Activated T-cell treated with anti-CD3 and anti-CD28 coated beads for 48 hours (primary cell): ENCODE measurements at regions not wholly inside any gene's neighbourhood (a gene's known extent, or its start where the extent isn't known, plus 50 kb on each side); places are given as distances from the start of the nearest gene placed in this dataset.

Experiments used
- DNase-seq: peaks from one replicate; pipeline ENCODE4 v3.0.0-alpha.2; 2020; ENCODE audit warnings: low read depth

DNA sequence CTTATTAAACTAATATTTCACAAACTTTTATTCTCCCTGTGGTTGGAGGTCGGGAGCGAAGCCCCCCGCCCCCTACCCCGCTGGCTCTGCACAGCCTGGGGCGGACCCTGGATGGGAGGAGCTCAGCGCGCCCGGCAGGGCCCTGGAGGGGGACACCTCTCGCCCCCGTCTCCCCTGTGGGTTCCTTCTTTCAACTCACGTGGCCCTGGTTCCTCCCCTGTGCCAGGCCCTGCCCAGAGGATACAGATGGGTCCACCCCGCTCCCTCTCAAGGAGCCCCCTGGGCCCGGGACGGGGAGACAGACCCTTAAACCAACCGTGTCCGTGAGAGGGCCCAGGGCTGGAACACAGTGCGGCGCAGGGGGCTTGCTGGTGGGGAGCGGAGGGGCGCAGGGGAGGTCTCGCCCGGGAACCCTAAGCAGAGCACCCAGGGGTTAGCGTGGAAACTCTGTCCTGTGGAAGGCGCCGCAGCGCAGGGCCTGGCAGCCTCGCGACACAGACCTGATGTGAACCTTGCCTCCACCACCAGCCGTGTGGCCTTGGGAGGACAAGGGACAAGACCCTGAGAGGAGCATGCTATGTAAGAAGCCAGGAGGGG lies 103.7 kb upstream of the MVB12B start:
- no peak for DNase-seq

DNA sequence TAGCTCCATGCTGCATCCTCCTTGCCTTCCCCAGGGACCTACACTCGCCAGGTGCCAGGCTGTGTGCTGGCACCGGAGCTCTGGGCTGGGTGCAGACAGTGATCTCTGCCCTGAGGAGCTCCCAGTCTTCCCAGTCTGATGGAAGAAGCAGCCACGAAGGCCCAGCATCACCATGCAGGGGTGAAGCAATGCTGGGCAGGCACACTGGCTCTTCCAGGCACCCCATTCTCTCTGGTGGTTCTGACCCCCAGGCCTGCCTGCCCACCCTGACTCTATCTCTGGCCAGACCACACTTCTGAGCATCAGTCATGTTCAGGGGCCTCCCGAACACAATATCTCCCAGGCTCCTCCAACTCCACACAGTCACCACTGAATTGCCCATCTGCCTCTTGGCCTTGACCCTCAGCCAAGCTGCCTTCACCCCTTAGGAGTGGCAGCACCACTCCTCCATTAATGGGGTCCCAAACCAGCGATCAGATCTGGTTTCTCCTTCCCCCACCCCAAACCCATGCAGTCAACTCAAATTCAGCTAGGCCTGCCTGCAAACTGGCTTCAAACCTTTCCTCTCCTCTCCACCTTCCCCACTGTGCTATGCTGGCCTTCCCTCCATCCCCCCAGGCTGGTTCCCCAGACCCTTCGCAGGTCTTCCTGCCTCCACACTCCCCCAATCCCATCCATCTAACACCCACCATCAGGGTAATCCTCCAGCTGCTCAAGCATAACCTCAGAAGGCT lies 102.7 kb upstream of the MVB12B start:
- DNase-seq, result no peak

DNA sequence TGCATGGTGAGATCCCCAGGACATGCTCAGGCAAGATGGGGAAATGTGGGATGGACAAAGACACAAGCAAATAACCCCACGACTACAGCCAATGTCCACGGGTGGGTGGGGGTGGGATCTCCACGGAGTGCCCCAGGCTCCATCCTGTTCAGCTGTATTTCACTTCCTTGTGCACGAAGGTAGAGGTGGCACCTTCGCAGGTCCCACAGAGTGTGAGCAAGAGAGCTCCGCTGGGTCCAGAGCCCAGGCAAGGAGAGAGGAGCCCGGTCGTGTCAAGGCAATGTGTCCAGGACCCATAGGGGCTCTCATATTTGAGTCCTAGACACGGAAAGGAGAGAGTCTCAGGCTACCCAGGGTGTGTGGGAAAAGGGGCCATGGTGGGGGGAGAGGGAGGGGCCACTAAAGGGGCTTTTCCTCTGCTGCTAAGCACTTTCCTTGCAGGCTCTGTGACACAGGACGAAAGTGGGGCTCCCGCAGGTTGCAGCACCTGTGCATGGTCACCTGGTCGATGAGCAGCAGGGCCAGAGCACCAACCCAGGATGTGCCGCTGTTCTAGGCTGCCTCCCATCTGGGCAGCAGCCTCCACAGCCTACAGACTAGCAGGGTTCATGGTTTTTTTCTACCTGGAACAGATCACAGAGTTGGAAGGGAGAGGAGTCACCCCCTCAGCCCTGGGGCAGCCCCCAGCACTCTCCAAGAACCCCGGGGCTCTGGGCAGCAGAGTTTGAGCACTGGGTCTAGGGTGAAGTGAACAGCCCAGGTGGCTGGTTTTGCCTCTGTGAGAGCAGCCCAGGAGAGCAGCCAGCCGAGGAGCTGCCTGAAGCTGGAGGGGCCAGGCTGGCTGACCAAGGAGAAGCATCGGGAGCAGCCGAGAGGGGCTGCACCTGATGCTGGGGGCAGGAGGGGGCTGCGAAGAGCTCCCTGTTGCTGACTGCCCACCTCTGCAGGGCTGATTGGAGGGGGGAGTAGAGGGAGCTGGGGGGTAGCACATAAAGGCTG lies 100.7 kb upstream of the MVB12B start:
- DNase-seq, result no peak

DNA sequence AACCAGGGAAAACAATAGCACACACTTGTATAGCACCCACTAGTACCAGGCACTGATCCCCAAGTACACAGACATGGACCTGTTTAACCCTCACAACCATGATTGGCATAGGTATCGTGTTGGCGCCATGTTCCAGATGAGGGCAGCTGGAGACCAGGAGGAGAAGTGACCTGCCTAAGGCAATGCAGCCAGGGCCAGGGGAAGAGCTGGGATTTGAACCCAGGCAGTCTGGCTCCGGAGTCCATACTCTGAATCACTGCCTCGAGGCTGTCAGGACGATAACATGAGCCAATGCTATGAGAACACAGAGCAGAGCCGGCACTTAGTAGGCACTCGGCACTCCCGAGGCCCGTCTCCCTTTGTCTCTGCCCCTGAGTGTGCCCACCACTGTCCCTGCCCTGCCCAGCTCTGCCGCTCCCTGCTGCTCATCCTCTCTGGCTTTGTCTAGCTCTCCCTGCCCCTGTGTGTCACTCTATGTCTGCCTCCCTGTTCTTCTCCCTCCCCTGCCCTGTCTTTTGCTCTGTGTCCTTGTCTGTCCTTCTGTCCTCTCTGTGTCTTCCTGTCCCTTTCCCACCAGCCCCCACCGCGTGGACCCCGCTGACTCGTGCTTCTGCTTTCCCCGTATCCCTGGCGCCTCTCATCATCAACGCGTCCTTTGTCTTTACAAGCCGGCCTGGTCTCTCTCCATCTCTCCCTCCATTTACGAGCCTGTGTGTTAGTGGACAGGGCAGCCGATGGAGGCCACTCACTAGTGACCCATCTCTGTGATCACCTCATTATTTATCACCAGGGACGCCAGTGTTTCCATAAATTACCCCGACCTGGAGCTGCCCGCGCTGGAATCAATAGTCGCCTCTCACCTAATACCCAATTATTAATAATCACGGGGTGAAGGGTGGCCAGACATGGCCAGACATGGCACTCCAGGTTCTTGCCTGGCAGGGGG lies 99.4 kb upstream of the MVB12B start:
- no peak for DNase-seq

DNA sequence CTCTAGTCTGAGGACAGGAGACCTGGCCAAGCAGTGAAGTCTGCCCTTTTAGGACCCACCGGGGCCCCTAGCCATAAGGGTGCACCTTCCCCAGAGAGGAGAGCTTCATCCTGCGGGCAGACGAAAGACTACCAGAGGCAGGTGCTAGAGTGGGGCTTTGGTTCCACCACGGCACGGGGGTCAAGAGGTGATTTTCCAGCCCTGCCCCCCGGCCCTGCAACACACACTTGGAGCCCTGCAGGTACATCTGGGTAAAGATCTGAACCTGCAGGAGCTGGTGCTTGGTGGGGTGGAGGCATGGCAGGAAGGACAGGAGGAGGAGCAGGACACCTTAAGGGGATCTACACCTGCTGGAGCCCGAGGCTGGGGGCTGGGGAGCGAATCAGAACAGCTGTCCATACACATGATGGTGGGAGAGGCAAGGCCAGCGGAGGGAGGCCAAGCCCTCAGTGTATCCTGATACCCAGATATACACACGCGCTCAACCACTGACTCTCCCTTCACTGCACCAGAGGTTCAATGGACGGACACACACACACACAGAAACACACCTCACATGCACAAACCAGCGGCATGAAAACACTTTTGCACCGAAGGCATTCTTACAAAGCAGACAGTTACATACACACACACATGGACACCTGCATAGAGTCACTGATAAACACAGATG lies 98.4 kb upstream of the MVB12B start:
- no peak for DNase-seq

DNA sequence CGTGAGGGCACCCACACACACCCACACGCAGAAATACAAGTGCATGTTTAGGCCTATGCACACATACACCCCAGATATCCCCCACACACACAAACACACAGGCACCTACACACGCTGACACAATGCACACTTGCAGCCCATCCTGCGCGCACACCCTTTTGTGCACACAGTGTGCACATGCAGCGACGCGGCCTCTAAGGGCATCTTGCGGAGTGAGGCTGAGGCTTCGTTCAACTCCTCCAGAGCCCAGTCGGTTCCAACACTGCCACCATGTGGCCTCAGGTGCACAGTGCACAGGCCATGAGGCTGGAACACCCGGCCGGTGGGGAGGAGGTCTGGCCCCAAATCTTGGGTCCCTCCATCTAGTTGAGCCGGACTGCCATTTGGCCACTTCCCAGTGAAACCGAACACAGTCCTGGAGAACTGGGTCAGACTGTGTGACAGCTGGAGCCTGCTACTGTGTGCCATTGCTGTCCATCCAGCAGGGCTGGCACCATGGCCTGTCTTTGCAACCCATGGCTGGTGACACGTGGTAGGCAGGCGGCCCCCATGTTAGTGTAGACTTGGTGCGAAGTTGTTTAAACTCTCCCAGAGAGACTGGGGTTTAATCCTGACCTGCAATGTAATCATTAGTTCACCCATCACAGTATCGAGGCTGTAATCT lies 97.7 kb upstream of the MVB12B start:
- DNase-seq, result peak; percentile 60

DNA sequence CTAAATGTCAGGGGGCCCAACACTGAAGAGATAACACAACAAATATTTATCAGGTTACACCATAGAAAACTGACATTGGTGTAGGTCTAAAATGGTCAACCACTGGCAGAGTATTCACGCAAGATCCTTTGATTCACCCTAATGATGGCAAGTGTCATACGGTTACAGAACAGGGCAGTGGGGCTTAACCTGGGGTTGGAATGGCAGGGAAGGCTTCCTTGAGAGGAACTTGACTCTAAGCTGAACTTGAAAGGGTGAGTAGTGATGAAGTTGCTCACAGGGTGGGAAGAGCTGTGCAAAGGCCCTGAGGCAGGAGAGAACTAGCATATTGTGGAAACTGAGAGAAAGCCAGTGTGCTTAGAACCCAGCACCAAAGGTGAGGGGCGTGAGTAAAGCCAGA lies 97.1 kb upstream of the MVB12B start:
- no peak for DNase-seq

DNA sequence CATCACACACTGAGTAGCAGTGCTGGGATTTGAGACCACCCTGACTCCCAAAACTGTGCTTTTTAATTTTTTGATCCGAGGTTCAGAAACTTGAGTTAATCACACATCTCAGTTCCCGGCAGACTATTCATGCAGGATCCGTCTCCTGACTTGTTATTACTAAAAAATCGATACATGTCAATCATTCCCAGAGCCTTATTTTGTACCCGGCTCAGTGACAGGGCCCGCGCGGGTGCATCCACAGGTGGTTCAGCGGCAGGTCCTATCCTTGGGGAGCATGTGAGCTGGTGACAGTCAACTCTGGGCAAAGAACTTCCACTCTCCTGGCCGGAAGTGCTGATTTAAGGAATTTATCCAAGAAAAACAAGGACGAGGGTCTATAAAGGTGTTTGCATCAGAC lies 95.9 kb upstream of the MVB12B start:
- no peak for DNase-seq

DNA sequence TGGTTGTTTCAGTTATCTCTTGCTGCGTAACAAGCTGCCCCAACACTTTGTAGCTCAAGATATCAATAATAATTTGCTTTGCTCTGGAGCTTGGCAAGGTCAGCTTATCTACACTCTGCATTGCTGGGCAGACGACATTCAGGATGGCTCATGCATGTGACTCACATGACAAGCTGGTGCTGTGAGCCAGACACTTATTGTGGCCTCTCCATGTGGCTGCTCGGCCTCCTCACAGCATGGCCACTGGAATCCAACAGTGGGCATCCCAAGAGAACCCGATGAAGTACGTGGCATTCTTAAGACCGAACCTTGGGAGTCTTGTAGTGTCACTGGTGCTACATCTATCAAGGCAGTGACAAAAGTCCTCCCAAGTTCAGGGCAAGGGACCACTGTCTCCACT lies 94.2 kb upstream of the MVB12B start:
- DNase-seq, result no peak

DNA sequence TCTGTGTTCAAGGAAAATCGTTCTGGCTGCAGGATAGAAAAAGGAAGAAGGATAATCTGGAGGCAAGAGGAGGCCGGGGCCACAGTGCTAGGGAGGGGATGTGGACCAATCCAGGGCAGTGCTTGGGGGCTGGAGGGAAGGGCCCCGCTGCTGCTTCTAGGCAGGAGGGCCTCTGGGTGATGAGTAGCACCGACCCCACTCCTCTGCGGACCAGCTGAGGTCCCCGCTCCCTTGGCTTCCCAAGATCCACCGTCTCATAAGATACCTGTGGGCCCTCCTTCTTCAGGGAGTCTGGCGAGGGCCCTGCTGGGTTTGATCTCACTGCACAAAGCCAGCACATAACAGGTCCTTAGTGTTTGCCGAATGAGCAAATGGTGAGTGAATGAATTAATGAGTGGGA lies 93.5 kb upstream of the MVB12B start:
- no peak for DNase-seq

DNA sequence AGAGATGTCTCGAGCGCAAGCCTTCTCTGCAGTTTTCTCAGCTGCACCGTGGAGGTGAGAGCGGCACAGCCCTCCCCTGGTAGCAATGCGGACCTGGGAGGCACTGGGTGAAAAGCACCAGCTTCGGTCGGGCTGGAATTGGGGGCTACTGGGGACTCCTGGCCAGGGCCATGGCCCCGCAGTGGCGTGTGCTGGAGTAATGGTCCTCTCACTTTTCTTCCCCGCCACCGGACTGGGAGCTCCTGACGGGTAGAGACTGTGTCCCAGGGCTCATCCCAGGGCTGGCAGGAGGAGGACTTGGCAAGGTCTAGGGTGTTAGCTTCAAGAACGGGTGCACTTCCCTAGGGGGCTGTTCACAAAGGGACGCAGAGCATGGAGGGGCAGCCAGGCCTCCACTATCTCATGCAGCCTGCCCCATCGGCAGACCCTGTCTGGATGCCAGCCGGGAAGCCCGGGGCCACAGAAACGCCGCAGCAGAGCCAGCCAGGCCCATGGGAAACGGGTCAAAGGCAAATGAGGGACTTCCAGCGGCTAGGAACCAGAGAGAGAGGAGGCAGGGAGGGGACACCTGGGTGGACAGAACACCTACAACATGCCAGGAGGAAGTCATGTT lies 92.6 kb upstream of the MVB12B start:
- DNase-seq, result no peak

DNA sequence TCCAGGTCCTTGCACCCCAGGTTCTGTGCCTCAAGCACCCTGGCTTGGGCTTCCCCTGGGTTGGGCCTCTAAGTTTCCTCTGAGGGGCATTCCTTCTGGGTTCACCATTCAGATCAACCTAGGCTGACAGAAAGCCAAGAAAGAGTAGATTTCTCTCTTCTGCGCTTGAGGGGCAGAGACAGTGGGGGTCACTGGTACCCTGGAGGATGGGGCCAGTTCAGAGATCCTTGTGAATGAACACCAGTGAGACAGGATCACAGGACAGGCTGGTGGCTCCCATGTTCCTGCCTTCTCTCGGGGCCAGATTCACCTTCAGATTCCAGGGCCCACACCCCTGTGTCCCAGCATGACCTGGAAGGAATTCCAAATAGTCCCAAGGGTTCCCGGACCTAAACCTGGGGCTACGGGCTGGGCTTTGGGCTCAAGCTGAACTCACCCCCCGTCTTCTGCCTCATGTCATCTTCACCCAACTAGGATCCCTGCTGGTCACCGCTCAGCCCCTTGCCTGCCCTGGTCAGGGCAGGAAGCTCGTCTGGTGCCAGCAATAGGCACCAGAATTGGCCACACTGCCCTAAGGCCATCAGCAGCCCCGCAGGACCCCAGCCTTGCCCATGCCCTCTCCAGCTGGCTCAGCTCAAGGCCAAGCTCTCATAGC lies 91.8 kb upstream of the MVB12B start:
- DNase-seq, result no peak

DNA sequence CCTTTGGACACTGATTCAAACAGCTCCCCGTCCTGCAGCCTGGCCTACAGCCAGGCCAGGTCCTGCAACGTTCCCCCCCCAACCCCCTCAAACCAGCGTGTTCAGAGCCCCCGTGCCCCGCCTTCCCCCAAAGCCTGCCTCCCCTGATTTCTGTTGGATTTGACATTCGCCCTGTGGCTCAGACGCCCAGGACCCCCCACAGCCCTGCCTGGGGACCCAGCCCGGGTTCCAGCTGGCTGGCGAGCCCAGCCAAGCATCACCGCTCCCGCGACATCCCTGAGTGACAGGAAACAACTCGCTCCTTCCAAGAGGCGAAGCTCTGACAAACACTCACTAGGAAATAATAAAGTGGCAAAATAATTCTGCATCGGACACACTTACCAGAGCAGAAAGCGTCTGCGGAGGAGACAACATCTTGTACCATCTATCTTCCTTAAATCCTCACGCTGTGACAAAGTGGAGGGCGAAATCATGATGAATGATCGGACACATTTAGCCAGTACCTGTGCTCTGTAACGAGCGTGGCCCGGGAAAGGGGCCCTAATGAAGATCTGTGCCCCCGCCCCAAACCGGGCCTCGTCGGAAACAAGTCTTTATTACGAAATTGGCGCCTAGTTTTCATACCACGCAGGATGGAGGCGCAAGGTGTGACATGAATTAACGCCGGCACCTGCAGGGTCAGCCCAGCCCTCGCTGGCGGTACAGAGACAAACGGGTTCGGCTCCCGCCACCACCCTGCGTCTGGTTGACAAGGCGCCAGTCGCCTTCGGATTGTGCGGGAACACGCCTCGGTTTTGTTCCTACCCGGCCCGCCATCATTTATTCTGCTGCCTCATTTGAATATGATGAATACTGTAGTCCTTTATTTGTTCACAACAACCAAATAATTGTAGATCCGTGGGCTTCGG lies 91.0 kb upstream of the MVB12B start:
- no peak for DNase-seq

DNA sequence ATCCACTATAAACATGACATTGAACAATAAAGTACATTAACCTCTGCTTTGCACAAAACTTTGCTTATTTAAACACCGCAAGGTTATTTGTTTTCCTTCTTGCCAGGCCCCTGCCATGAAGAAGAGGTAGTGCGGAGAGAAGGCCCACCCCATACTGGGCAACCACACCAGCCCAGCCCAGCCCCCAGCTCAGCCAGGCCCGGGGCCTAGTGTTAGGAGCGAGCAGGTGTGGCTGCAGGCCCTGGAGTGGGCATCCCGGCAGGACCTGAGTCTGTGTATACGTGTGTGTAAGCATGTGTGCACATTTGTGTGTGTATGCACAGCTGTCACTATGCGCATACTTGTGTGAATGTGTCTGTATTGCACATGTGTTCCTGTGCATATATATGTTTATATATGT lies 90.4 kb upstream of the MVB12B start:
- no peak for DNase-seq

DNA sequence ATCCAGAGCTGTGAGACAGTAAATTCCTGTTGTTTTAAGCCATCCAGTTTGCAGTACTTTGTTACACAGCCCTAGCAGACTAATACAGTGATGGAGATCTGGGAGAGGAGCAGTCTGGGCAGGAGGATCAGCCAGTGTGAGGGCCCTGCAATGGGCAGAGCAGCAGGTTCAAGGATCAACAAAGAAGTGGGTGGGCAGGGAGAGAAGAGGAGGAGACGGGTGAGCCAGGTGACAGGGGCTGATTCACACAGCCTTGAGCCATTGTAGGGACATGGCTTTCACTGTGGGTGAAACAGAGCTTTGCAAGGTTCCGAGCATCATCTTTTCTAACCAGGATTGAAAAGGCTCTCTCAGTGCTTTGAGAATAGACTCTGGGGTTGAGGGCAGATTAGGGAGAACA lies 88.2 kb upstream of the MVB12B start:
- no peak for DNase-seq

DNA sequence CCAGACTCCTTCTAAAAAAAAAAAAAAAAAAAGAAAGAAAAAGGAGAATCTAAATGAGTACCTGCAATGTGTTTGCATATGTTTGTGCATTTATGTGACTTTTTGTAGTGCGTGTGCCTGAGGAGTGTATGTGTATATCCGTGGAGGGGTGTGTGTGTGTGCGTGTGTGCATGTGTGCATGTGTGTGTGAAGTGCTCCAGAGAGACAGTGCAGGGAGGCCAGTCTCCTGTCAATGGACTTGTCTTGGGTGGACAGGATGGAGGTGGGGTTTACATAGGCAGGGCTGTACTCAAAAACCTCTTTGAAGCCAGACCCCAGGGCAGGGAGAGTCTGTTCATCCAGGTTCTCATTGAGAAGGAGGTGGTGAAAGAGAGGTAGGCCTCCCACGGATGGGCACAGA lies 87.1 kb upstream of the MVB12B start:
- DNase-seq, result no peak

DNA sequence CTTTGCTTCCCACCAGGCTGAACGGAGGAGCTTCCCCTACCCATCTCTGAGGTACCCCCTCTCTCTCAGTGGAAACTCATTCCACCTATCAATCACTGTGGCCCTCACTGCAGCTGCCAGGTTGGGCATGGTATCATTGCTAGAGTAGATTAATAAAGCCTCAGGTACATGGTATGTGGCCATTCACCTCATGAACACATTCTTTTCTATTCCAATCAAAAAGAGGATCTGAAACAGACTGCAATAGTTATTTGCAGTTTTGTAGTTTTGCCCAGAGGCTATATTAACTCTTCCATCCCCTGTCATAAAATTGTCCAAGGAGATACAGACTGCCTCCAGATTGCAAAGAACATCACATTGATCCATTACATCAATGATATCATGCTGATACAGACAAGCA lies 85.8 kb upstream of the MVB12B start:
- DNase-seq, result no peak

DNA sequence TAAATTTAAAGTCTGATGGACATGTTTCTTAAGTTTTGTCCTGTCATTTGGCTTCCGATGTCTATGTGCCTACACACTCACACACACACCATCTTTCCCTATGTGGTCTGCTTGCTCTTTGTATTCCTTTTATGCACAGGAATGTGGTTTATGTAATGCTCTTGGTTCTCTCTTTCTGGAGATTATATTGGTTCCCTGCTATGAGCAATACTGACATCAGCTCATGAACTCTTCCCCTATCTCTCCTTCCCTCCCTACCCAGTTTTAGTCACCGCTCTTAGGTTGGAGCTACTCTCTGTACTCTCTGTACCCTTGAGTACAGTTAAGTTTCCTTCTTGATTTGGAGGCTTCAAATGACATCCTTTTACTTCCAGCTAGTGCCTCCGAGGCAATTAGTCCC lies 77.9 kb upstream of the MVB12B start:
- no peak for DNase-seq
